ENCODE measurements at regions not wholly inside any gene's neighbourhood (a gene's known extent, or its start where the extent isn't known, plus 50 kb on each side); places are given as distances from the start of the nearest gene placed in this dataset.

DNA sequence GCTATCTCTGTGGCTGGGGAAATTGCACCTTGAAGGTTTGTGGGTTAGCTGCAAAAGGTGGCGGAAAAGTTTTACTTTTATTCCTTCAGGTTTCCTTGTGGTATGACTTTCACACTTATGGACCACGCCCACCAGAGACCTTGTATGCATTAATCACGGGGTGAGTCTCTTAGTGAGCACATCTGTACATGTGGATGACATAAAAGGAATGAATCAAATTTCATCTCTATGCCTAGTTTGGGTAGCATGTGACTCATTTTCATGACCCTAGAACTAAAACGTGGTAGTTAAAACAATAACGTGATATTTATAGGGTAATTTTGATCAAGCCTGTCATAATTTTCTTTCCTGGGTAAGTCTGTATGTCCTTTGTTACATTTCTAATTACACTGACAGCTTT, 141.7 kb downstream of the PDCD6IP start:
- TF ChIP-seq, protein P1, sequence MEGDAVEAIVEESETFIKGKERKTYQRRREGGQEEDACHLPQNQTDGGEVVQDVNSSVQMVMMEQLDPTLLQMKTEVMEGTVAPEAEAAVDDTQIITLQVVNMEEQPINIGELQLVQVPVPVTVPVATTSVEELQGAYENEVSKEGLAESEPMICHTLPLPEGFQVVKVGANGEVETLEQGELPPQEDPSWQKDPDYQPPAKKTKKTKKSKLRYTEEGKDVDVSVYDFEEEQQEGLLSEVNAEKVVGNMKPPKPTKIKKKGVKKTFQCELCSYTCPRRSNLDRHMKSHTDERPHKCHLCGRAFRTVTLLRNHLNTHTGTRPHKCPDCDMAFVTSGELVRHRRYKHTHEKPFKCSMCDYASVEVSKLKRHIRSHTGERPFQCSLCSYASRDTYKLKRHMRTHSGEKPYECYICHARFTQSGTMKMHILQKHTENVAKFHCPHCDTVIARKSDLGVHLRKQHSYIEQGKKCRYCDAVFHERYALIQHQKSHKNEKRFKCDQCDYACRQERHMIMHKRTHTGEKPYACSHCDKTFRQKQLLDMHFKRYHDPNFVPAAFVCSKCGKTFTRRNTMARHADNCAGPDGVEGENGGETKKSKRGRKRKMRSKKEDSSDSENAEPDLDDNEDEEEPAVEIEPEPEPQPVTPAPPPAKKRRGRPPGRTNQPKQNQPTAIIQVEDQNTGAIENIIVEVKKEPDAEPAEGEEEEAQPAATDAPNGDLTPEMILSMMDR (IDR thresholded peaks at IDR 0.05 in 8 of 11, conservative IDR thresholded peaks at IDR 0.05 in 3 of 11): no peak
- no peak for TF ChIP-seq POLR2A (IDR thresholded peaks at IDR 0.05)

All from spleen (tissue), 7 donors.